ENCODE measurements at regions not wholly inside any gene's neighbourhood (a gene's known extent, or its start where the extent isn't known, plus 50 kb on each side); places are given as distances from the start of the nearest gene placed in this dataset.

- Mint-ChIP-seq H3K4me1 (no peaks in the 10 kb centered on the region), H3K9me3 (no peaks in the 10 kb centered on the region), H3K4me3 (no peak overlapping the region), H3K27me3 (ENCODE audit: low read depth) (no peaks in the 10 kb centered on the region), H3K27ac (no peak overlapping the region), H3K36me3 (ENCODE audit: insufficient read depth in 1 of 3, low read depth in 3 of 3) (no peaks in the 10 kb centered on the region; a peak in 1 of 7 replicates)
- Histone ChIP-seq H4K20me1 (ENCODE audit: control insufficient read depth, insufficient read depth, insufficient read length) (no peaks in the 10 kb centered on the region), H2BK120ac (ENCODE audit: low read depth, low read length, poor library complexity, severe bottlenecking) (no peak overlapping the region), H3K23ac (ENCODE audit: insufficient read length, low read depth, low read length) (no peak overlapping the region), H3K56ac (ENCODE audit: insufficient read length, low read depth, low read length) (no peak overlapping the region), H3K9me3 (ENCODE audit: control insufficient read depth, low read depth, low read length) (no peaks in the 10 kb centered on the region), H2BK5ac (ENCODE audit: insufficient read length, low read length) (no peak overlapping the region), H3K9ac (ENCODE audit: extremely low read depth, insufficient read length, low read length) (no peak overlapping the region), H3K18ac (ENCODE audit: insufficient read length, low read depth, low read length) (no peak overlapping the region), H3K79me2 (ENCODE audit: insufficient read depth, low read length) (no peaks in the 10 kb centered on the region), H4K8ac (replicated peaks; ENCODE audit: insufficient read length, low read depth, low read length) (no peak overlapping the region), H2BK15ac (ENCODE audit: low read depth, low read length) (no peak overlapping the region), H3K23me2 (ENCODE audit: insufficient read length, low read depth, low read length, poor library complexity, severe bottlenecking) (no peaks in the 10 kb centered on the region), H3K4me2 (ENCODE audit: insufficient read depth, insufficient read length, low read length) (no peak overlapping the region), H3K27ac (ENCODE audit: insufficient read length, low read depth, low read length) (no peak overlapping the region), H3K4me1 (ENCODE audit: insufficient read depth, low read length) (no peaks in the 10 kb centered on the region), H3T11ph (ENCODE audit: low read length) (no peak overlapping the region), H2BK20ac (ENCODE audit: low read depth, low read length, poor library complexity, severe bottlenecking) (no peak overlapping the region), H2BK12ac (ENCODE audit: insufficient read length, low read depth, low read length) (no peak overlapping the region), H2AK5ac (ENCODE audit: insufficient read length, low read length) (no peak overlapping the region), H3K14ac (ENCODE audit: insufficient read depth, low read length) (no peak overlapping the region), H3K79me1 (ENCODE audit: insufficient read depth, low read depth, low read length, poor library complexity, severe bottlenecking) (no peaks in the 10 kb centered on the region), H3K4ac (ENCODE audit: low read depth, low read length) (no peak overlapping the region), H4K5ac (ENCODE audit: insufficient read length, low read depth, low read length) (no peak overlapping the region), H2AFZ (ENCODE audit: low read length) (no peak overlapping the region), H4K91ac (ENCODE audit: insufficient read length, low read depth, low read length) (no peak overlapping the region), H3K27me3 (ENCODE audit: insufficient read depth, low read length) (no peaks in the 10 kb centered on the region)
- TF ChIP-seq CTCF (conservative IDR thresholded peaks at IDR 0.05): no peak
- no peak for DNase-seq
These were observed 934.6 kb upstream of the CDH8 start for GRCh38 chr16:62970851-62971250.

Data from H9 (cell line).